ENCODE measurements at regions not wholly inside any gene's neighbourhood (a gene's known extent, or its start where the extent isn't known, plus 50 kb on each side); places are given as distances from the start of the nearest gene placed in this dataset.

GRCh38 chrX:65874110-65874509, 165.8 kb downstream of the VSIG4 start:
- no peak overlapping the region for H2BK20ac ChIP-seq (ENCODE audit: low read depth, low read length, poor library complexity, severe bottlenecking)
- no peak overlapping the region for H2BK5ac ChIP-seq (ENCODE audit: insufficient read length, low read length)
- no peak overlapping the region for H2AFZ ChIP-seq (ENCODE audit: low read length)
- H3K4me1 ChIP-seq (ENCODE audit: insufficient read depth, low read length): no peaks in the 10 kb centered on the region
- H3K27me3 Mint-ChIP-seq (ENCODE audit: low read depth): no peaks in the 10 kb centered on the region; the same call in none of the 2 replicates
- H3K4me3 Mint-ChIP-seq: no peak overlapping the region
- no peaks in the 10 kb centered on the region for H3K79me1 ChIP-seq (ENCODE audit: insufficient read depth, low read depth, low read length, poor library complexity, severe bottlenecking)
- H3K27ac ChIP-seq (ENCODE audit: insufficient read length, low read depth, low read length): no peak overlapping the region
- H2BK120ac ChIP-seq (ENCODE audit: low read depth, low read length, poor library complexity, severe bottlenecking): no peak overlapping the region
- H4K91ac ChIP-seq (ENCODE audit: insufficient read length, low read depth, low read length): no peak overlapping the region
- H3K9me3 Mint-ChIP-seq: peaks cover 63 to 65% of the 10 kb centered on the region in 2 experiments
- H3K36me3 Mint-ChIP-seq (ENCODE audit: insufficient read depth in 1 of 3, low read depth in 3 of 3): peaks cover 0 to 2% (median 0%) of the 10 kb centered on the region in 3 experiments; a peak in 3 of 7 replicates
- no peaks in the 10 kb centered on the region for H3K23me2 ChIP-seq (ENCODE audit: insufficient read length, low read depth, low read length, poor library complexity, severe bottlenecking)
- H3K9ac ChIP-seq (ENCODE audit: extremely low read depth, insufficient read length, low read length): no peak overlapping the region
- H3K27ac Mint-ChIP-seq: no peak overlapping the region
- no peaks in the 10 kb centered on the region for H3K27me3 ChIP-seq (ENCODE audit: insufficient read depth, low read length)
- no peak overlapping the region for H4K5ac ChIP-seq (ENCODE audit: insufficient read length, low read depth, low read length)
- no peak overlapping the region for H3K14ac ChIP-seq (ENCODE audit: insufficient read depth, low read length)
- TF ChIP-seq CTCF (conservative IDR thresholded peaks at IDR 0.05): no peak
- no CpG with 5 or more reads among the region's 3 CpGs for WGBS (ENCODE audit: extremely low coverage, insufficient read length, low lambda C conversion rate)
- H3K4me2 ChIP-seq (ENCODE audit: insufficient read depth, insufficient read length, low read length): no peak overlapping the region
- no peak overlapping the region for H3K23ac ChIP-seq (ENCODE audit: insufficient read length, low read depth, low read length)
- H3K4me1 Mint-ChIP-seq: 0 out of 4 replicates have a peak, but pooled peaks cover 0 to 4% of the 10 kb centered on the region in 2 experiments
- H3K9me3 ChIP-seq (ENCODE audit: control insufficient read depth, low read depth, low read length): peaks cover 24% of the 10 kb centered on the region
- H3K18ac ChIP-seq (ENCODE audit: insufficient read length, low read depth, low read length): no peak overlapping the region
- H4K8ac ChIP-seq (replicated peaks; ENCODE audit: insufficient read length, low read depth, low read length): no peak overlapping the region
- no peaks in the 10 kb centered on the region for H3K79me2 ChIP-seq (ENCODE audit: insufficient read depth, low read length)
- no peak overlapping the region for H3T11ph ChIP-seq (ENCODE audit: low read length)
- H2AK5ac ChIP-seq (ENCODE audit: insufficient read length, low read length): no peak overlapping the region
- H2BK15ac ChIP-seq (ENCODE audit: low read depth, low read length): no peak overlapping the region
- H3K56ac ChIP-seq (ENCODE audit: insufficient read length, low read depth, low read length): no peak overlapping the region
- no peak overlapping the region for H3K4ac ChIP-seq (ENCODE audit: low read depth, low read length)
- DNase-seq: no peak
- no peak overlapping the region for H2BK12ac ChIP-seq (ENCODE audit: insufficient read length, low read depth, low read length)
- no peaks in the 10 kb centered on the region for H4K20me1 ChIP-seq (ENCODE audit: control insufficient read depth, insufficient read depth, insufficient read length)
